GM13976 (cell line): ENCODE measurements at regions not wholly inside any gene's neighbourhood (a gene's known extent, or its start where the extent isn't known, plus 50 kb on each side); places are given as distances from the start of the nearest gene placed in this dataset.

Experiments used
- DNase-seq: peaks from one replicate; pipeline ENCODE4 v3.0.0; 2012; ENCODE audit warnings: low spot score
- in situ Hi-C: fragments of 300-500 bp; cut with MboI; formaldehyde crosslinking; loops from one replicate; pipeline ENCODE4 v1.12.0; 2022; ENCODE audit warnings: low sequenced_read_pairs, mixed read lengths, inconsistent platforms; ENCODE audit not compliant: unreplicated experiment
- TF ChIP-seq, protein P1 (sequence below): IDR thresholded peaks from 2 replicates; pipeline ENCODE4 v1.5.1; 2012; ENCODE audit warnings: borderline replicate concordance, mild to moderate bottlenecking; ENCODE audit not compliant: insufficient read depth; ENCODE audit errors: extremely low read depth, missing control alignments, control extremely low read depth

GRCh38 chr12:73731658-73732057 is 806.0 kb upstream of the ATXN7L3B start:
- TF ChIP-seq, protein P1, sequence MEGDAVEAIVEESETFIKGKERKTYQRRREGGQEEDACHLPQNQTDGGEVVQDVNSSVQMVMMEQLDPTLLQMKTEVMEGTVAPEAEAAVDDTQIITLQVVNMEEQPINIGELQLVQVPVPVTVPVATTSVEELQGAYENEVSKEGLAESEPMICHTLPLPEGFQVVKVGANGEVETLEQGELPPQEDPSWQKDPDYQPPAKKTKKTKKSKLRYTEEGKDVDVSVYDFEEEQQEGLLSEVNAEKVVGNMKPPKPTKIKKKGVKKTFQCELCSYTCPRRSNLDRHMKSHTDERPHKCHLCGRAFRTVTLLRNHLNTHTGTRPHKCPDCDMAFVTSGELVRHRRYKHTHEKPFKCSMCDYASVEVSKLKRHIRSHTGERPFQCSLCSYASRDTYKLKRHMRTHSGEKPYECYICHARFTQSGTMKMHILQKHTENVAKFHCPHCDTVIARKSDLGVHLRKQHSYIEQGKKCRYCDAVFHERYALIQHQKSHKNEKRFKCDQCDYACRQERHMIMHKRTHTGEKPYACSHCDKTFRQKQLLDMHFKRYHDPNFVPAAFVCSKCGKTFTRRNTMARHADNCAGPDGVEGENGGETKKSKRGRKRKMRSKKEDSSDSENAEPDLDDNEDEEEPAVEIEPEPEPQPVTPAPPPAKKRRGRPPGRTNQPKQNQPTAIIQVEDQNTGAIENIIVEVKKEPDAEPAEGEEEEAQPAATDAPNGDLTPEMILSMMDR = no peak
- in situ Hi-C loops = no loop called here
- DNase-seq = no peak

DNA sequence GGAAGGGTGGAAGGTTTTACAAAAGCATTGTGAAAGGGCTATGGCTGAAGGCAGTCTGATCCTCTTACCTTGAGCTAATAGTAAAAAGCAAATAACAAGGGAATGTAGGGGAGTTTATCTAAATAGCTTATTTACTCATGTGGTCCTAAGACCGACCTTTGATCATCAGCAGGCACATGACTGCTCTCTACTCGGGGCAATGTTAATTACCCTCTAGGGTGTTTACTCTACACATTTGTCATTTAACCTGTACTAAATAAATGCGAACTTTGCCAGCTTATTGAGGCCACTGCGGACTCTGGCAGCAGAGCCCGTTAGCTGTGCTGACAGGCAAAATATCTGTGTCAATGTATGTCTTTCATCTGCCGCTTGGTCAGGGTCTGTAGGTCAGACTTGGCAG is 768.3 kb upstream of the ATXN7L3B start:
- TF ChIP-seq, protein P1 = no peak
- DNase-seq = no peak
- in situ Hi-C loops = no loop called here

- TF ChIP-seq, protein P1 = no peak
- in situ Hi-C loops = no loop called here
- DNase-seq = no peak
These were observed 739.1 kb upstream of the ATXN7L3B start for GRCh38 chr12:73798523-73798922.

GRCh38 chr12:73815072-73815645 is 722.5 kb upstream of the ATXN7L3B start:
- in situ Hi-C loops = no loop called here

GRCh38 chr12:73817161-73817560 is 720.5 kb upstream of the ATXN7L3B start:
- in situ Hi-C loops = no loop called here
- no peak for DNase-seq
- TF ChIP-seq, protein P1 = no peak

More at GRCh38 chr12:73815072-73815645, 722.5 kb upstream of the ATXN7L3B start:
- DNase-seq = no peak
- TF ChIP-seq, protein P1 = no peak

DNA sequence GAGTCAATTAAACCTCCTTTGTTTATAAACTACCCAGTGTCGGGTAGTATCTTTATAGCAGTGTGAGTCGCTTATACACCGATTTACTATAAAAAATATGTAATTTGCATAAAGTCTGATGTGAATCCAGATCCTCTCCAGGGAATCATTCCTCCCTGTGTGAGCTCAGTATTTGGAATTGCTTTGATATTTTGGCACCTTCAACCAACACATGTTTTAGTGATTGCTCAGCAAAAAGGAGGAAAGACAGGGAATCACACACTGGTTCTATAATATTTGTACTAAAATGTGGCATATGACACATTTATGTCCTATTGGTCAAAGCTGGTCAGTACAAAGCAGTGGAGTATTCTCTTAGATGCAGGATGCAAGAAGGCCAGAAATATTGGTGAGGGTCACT is 703.9 kb upstream of the ATXN7L3B start:
- DNase-seq = no peak
- in situ Hi-C loops = no loop called here
- TF ChIP-seq, protein P1 = no peak

GRCh38 chr12:73841963-73842362 is 695.7 kb upstream of the ATXN7L3B start:
- DNase-seq = no peak
- in situ Hi-C loops = no loop called here
- TF ChIP-seq, protein P1 = no peak
